Mucosa of descending colon (tissue), 3 donors: ENCODE measurements at regions not wholly inside any gene's neighbourhood (a gene's known extent, or its start where the extent isn't known, plus 50 kb on each side); places are given as distances from the start of the nearest gene placed in this dataset.

ENCODE experiments used
- ATAC-seq: fragments of 200-7000 bp; cut with Tn5 transposase; one replicate; pipeline ENCODE4 v1.9.1; 2020; ENCODE audit warnings: mild to moderate bottlenecking, moderate library complexity
- DNase-seq, 3 donors: peaks; one replicate each; pipeline ENCODE4 v3.0.0-alpha.2; 2020
- H3K36me3 ChIP-seq: fragments of 200-600 bp; one replicate; pipeline ENCODE4 v1.8.0; 2021; ENCODE audit warnings: low read depth, mild to moderate bottlenecking
- H3K4me1 ChIP-seq: fragments of 200-600 bp; one replicate; pipeline ENCODE4 v1.8.0; 2021; ENCODE audit warnings: low read depth, mild to moderate bottlenecking
- H3K4me3 ChIP-seq: fragments of 200-600 bp; one replicate; pipeline ENCODE4 v1.8.0; 2021; ENCODE audit warnings: mild to moderate bottlenecking
- H3K9me3 ChIP-seq: fragments of 200-600 bp; one replicate; pipeline ENCODE4 v1.8.0; 2021; ENCODE audit warnings: mild to moderate bottlenecking
- intact Hi-C, 2 donors: fragments of 100-400 bp; cut with DNase I in 1 of 2; cut with micrococcal nuclease in 1 of 2; formaldehyde crosslinking; loops; one replicate each; pipeline versions ENCODE4 v1.11.0 to v1.11.1; 2022; cut with DNase I, micrococcal nuclease
- TF ChIP-seq, protein P1 (sequence below): fragments of 200-600 bp; IDR thresholded peaks from one replicate; pipeline ENCODE4 v1.8.0; 2022; ENCODE audit warnings: antibody characterized with exemption, mild to moderate bottlenecking
- donor health status: DM: no; HTN: no; CAD: no; lungs with moderate emphysema.
- donor health status: DM: no; HTN: no; CAD: no.
- donor health status: DM: no; HTN: yes; CAD: no.

DNA sequence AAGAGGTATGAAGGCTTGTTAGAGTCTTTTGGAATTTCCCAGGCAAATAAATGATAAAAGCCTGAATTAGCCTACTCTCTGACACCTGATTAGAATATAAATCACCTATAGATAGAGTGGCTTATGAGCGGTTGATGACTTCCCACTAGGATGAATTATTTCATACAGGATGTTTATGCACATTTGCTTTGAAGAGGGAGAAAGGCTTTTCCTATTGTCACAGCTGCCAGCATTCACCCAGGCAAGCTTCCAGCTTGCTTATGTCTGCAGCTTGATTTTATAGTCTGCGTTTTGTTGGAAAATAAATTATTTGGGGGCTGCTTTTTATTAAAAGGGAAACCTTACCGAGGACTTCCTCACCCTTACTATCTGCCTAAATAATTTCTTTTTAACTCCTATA, 51.3 kb upstream of the EIF2S2 start:
- H3K9me3 ChIP-seq, result no peaks in the 10 kb centered on the region
- intact Hi-C loops, result no loop called here
- DNase-seq (no peak), ATAC-seq (no peak)
- TF ChIP-seq, protein P1, sequence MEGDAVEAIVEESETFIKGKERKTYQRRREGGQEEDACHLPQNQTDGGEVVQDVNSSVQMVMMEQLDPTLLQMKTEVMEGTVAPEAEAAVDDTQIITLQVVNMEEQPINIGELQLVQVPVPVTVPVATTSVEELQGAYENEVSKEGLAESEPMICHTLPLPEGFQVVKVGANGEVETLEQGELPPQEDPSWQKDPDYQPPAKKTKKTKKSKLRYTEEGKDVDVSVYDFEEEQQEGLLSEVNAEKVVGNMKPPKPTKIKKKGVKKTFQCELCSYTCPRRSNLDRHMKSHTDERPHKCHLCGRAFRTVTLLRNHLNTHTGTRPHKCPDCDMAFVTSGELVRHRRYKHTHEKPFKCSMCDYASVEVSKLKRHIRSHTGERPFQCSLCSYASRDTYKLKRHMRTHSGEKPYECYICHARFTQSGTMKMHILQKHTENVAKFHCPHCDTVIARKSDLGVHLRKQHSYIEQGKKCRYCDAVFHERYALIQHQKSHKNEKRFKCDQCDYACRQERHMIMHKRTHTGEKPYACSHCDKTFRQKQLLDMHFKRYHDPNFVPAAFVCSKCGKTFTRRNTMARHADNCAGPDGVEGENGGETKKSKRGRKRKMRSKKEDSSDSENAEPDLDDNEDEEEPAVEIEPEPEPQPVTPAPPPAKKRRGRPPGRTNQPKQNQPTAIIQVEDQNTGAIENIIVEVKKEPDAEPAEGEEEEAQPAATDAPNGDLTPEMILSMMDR, result no peak
- H3K4me1 ChIP-seq, result no peaks in the 10 kb centered on the region
- no peaks in the 10 kb centered on the region for H3K36me3 ChIP-seq
- H3K4me3 ChIP-seq, result no peak overlapping the region

DNA sequence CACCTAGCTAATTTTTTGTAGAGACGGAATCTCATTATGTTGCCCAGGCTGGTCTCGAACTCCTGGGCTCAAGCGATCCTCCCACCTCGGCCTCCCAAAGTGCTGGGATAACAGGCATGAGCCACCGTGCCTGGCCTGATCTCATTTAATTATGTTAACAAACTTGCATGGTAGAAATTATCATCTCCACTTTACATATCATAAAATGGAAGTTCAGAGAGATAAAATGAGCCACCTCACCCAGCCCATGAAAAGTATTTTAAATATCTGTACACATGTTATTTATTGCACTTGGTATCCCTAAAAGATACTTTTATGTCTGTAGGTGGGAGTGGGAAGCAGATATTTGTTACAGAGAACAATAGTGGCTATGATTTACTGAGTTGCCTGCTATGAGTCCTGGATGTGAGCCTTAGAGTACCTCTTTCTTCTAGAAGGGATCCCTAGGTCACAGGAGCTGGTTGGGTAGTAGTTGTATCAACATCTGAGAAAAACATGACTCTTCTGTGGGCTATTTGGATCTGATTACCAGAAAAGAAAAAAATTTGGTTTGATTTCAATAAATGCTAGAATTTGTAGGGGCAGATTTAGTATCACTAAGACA, 52.4 kb upstream of the EIF2S2 start:
- DNase-seq, result no peak
- Histone ChIP-seq H3K4me3 (no peak overlapping the region), H3K4me1 (no peaks in the 10 kb centered on the region), H3K9me3 (no peaks in the 10 kb centered on the region), H3K36me3 (no peaks in the 10 kb centered on the region)
- intact Hi-C loops, result no loop called here
- ATAC-seq, result no peak
- TF ChIP-seq, protein P1, result no peak

DNA sequence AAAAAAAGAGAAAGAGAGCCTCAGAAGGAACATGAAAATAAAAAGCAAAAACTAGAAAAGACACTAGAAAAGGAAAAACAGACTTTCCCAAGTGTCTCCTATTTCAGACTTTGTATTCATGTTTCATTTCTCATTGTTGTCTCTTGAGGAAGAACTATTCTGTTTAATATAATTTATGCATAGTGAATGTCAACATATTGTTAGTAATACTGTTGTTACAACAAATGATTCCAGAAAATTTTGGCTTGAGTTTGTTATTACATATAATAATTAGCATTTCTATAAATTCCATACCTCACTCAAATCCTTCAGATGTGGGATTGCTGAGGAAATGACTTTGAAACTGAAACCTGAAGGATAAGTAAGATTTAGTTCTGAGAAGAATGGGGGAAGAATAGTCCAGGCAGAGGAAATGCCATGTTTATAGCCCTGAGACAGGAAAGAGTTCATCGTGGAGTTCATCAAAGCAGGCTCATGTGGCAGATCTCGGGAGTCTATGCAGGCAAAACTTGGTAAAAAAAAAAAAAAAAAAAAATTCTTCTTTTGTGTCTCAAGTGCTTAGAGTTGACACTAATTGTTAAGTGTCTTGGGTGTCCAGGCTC, 53.1 kb upstream of the EIF2S2 start:
- intact Hi-C loops, result no loop called here
- Histone ChIP-seq H3K9me3 (no peaks in the 10 kb centered on the region), H3K4me3 (no peak overlapping the region), H3K4me1 (no peaks in the 10 kb centered on the region), H3K36me3 (no peaks in the 10 kb centered on the region)
- ATAC-seq, result no peak
- TF ChIP-seq, protein P1, result no peak
- no peak for DNase-seq

DNA sequence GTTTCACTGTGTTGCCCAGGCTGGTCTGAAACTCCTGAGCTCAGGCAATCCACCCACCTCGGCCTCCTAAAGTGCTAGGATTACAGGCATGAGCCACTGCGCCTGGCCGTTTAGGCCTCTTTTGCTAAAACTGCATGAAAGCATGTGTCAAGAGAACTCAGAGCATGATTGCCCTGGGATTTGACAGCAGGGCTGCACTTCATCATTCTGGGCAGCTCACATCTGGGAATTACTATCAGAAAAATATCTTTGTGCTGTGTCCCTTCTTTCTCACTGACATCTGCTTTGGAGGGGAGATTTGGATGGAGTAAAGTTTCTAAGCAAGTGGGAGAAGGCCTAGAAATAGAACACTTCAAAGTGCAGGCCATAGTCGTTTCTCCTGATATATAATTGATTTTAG, 59.6 kb upstream of the EIF2S2 start:
- TF ChIP-seq, protein P1, result no peak
- ATAC-seq (no peak), DNase-seq (no peak)
- no peaks in the 10 kb centered on the region for H3K36me3 ChIP-seq
- intact Hi-C loops, result no loop called here
- no peaks in the 10 kb centered on the region for H3K4me1 ChIP-seq
- H3K4me3 ChIP-seq, result no peak overlapping the region
- no peaks in the 10 kb centered on the region for H3K9me3 ChIP-seq

DNA sequence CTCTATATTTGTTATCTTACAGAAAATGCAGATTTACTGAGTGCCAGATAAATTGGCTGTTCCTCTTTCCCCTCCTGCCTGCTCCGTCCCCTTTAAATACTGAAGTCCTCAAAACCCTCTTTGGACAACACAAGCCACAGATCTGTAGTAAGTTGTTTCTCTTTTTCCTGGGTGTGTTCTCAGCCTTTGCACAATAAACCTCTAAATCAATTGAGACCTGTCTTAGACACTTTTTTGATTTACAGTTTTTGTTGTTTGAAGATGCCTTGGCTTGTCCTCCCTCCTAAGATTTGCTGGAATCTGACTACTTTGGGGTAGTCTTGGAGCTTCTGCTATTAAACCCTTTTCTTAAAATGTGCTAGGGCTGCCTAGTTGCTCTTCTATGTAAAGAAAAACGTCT, 60.9 kb upstream of the EIF2S2 start:
- DNase-seq, result no peak
- Histone ChIP-seq H3K9me3 (no peaks in the 10 kb centered on the region), H3K36me3 (no peaks in the 10 kb centered on the region), H3K4me1 (no peaks in the 10 kb centered on the region), H3K4me3 (no peak overlapping the region)
- ATAC-seq, result no peak
- TF ChIP-seq, protein P1, result no peak
- intact Hi-C loops, result no loop called here

DNA sequence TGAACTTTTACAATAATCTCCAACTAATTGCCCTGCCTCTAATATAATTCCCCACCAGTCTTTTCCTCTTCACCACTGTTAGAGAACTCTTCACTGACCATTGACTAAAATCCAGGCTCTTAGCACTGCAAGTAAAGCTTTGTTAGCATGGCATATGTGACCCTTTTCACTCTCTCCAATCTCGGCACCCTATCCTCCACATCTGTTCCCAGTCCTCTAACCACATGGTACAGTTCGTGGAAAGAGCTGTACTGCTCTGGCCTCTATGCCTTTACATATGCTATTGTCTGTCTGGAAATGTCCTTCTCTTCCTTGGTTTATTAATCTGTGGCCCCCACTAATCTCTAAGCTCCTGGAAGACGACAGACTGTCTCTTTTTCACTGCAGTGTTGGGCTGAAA, 63.0 kb upstream of the EIF2S2 start:
- no peak for DNase-seq
- no peaks in the 10 kb centered on the region for H3K9me3 ChIP-seq
- H3K36me3 ChIP-seq, result no peaks in the 10 kb centered on the region
- H3K4me1 ChIP-seq, result no peaks in the 10 kb centered on the region
- no peak for ATAC-seq
- TF ChIP-seq, protein P1, result no peak
- H3K4me3 ChIP-seq, result no peak overlapping the region
- intact Hi-C loops, result no loop called here
